ENCODE measurements at regions not wholly inside any gene's neighbourhood (a gene's known extent, or its start where the extent isn't known, plus 50 kb on each side); places are given as distances from the start of the nearest gene placed in this dataset.
A peak's percentile ranks its signal among the peaks of the same experiment; 100 is the strongest.

DNA sequence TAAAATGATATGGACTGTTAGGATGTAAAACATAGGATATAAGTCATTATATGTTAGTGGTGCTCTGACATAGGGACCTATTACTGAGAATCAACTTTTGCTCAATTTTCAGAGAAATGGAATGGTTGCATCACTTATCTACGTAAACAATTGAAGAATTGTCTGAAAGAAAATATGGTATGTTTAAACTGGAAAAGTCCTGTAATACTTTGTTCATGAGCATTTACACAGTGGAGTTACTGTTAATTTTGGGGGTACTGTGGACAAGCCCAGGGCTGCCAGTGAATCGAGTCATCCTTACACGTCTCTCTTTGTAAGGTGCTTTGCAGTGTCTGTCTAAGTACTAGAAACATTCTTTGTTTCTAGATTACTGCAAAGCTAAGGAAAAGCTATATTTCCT, 152.0 kb downstream of the ZNF22 start:
- no peaks in the 10 kb centered on the region for H3K9me3 ChIP-seq (replicated peaks; ENCODE audit: control insufficient read depth, insufficient read depth, low read length)
- no peaks in the 10 kb centered on the region for H3K36me3 ChIP-seq (ENCODE audit: control insufficient read depth in 2 of 2, extremely low read depth in 1 of 2, insufficient read depth in 2 of 2, low read length in 2 of 2)
- POLR2A ChIA-PET, result no interaction called here
- H3K27ac ChIP-seq (ENCODE audit: insufficient read depth, low read depth, low read length), result no peak overlapping the region
- TF ChIP-seq POLR2AphosphoS5 (IDR thresholded peaks at IDR 0.05; ENCODE audit: insufficient read depth, low read depth, low read length) (no peak), JUN (IDR thresholded peaks at IDR 0.05; ENCODE audit: borderline replicate concordance, insufficient read depth, insufficient read length, low read depth) (no peak), GATA2 (IDR thresholded peaks at IDR 0.05; ENCODE audit: insufficient read depth, insufficient read length, low read depth, low read length) (no peak), POLR2A (IDR thresholded peaks at IDR 0.05; ENCODE audit: low read depth, low read length) (no peak)
- TF ChIP-seq, protein P1, sequence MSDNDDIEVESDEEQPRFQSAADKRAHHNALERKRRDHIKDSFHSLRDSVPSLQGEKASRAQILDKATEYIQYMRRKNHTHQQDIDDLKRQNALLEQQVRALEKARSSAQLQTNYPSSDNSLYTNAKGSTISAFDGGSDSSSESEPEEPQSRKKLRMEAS (IDR thresholded peaks at IDR 0.05; ENCODE audit: insufficient read depth, insufficient read length), result no peak
- H3K4me2 ChIP-seq (ENCODE audit: insufficient read depth, low read length), result no peak overlapping the region
- H3K4me3 ChIP-seq (replicated peaks in 1 of 3; ENCODE audit: insufficient read depth in 1 of 3, low read depth in 1 of 3, low read length in 3 of 3), result no peak overlapping the region
- H3K79me2 ChIP-seq (ENCODE audit: control insufficient read depth, insufficient read depth, low read length), result no peaks in the 10 kb centered on the region
- no peaks in the 10 kb centered on the region for H3K9me1 ChIP-seq (replicated peaks; ENCODE audit: control insufficient read depth, extremely low read depth, insufficient read depth, low read length)
- intact Hi-C loops (cut with micrococcal nuclease), result no loop called here
- DNase-seq (ENCODE audit: low read depth, low spot score) (no peak), FAIRE-seq (no peak)
- no peaks in the 10 kb centered on the region for H4K20me1 ChIP-seq (replicated peaks; ENCODE audit: control insufficient read depth, extremely low read depth, insufficient read depth, low read length)
- BruUV-seq (replicated peaks), result no TSS peak
- no peak overlapping the region for H3K9ac ChIP-seq (replicated peaks; ENCODE audit: extremely low read depth, insufficient read depth, low read length)
- H3K4me1 ChIP-seq (ENCODE audit: control insufficient read depth, extremely low read depth, insufficient read depth, low read length), result no peaks in the 10 kb centered on the region
- dilution Hi-C loops (cut with MboI; ENCODE audit: extremely low pct_ligation_motif_present, low sequenced_read_pairs), result no loop called here
- no peaks in the 10 kb centered on the region for H3K27me3 ChIP-seq (ENCODE audit: control insufficient read depth in 2 of 2, insufficient read depth in 2 of 2, low read length in 2 of 2)
- CTCF ChIA-PET, result no interaction called here
- no peak overlapping the region for H2AFZ ChIP-seq (ENCODE audit: low read depth, low read length)

DNA sequence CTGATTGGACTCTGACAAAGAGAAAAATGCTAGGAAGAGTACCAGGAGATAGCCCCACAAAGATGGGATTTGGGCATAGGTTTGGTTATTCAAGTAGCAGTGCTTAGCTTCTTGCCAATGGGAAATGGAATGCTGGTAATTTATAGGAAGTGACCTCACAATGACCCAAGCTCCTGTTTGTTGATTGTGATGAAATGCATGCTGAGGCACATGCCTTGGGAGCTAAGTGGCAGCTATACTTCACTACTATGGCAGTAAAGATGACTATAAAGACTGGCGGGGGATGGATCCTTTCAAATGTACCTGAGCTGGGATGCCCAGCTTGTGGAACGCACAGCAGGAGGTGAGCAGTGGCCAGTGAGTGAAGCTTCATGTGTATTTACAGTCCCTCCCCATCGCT, 153.8 kb downstream of the ZNF22 start:
- dilution Hi-C loops (cut with MboI; ENCODE audit: extremely low pct_ligation_motif_present, low sequenced_read_pairs), result no loop called here
- TF ChIP-seq POLR2A (IDR thresholded peaks at IDR 0.05; ENCODE audit: low read depth, low read length), result no peak
- TF ChIP-seq, protein P1 (IDR thresholded peaks at IDR 0.05; ENCODE audit: insufficient read depth, insufficient read length), result no peak
- no peak for TF ChIP-seq POLR2AphosphoS5 (IDR thresholded peaks at IDR 0.05; ENCODE audit: insufficient read depth, low read depth, low read length)
- no peak for TF ChIP-seq EZH2 (IDR thresholded peaks at IDR 0.05; ENCODE audit: borderline replicate concordance, low read depth, low read length, severe bottlenecking)
- TF ChIP-seq MYC (IDR thresholded peaks at IDR 0.05; ENCODE audit: low read depth, low read length), result no peak
- TF ChIP-seq, protein P2, sequence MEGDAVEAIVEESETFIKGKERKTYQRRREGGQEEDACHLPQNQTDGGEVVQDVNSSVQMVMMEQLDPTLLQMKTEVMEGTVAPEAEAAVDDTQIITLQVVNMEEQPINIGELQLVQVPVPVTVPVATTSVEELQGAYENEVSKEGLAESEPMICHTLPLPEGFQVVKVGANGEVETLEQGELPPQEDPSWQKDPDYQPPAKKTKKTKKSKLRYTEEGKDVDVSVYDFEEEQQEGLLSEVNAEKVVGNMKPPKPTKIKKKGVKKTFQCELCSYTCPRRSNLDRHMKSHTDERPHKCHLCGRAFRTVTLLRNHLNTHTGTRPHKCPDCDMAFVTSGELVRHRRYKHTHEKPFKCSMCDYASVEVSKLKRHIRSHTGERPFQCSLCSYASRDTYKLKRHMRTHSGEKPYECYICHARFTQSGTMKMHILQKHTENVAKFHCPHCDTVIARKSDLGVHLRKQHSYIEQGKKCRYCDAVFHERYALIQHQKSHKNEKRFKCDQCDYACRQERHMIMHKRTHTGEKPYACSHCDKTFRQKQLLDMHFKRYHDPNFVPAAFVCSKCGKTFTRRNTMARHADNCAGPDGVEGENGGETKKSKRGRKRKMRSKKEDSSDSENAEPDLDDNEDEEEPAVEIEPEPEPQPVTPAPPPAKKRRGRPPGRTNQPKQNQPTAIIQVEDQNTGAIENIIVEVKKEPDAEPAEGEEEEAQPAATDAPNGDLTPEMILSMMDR (IDR thresholded peaks at IDR 0.05; ENCODE audit: extremely low read depth in 1 of 2, insufficient read depth in 1 of 2, low read depth in 1 of 2, low read length in 2 of 2), result no peak
- no peak for TF ChIP-seq GATA2 (IDR thresholded peaks at IDR 0.05; ENCODE audit: insufficient read depth, insufficient read length, low read depth, low read length)
- TF ChIP-seq JUN (IDR thresholded peaks at IDR 0.05; ENCODE audit: borderline replicate concordance, insufficient read depth, insufficient read length, low read depth), result no peak
- TF ChIP-seq FOS (IDR thresholded peaks at IDR 0.05; ENCODE audit: borderline replicate concordance, insufficient read depth, low read length), result no peak
- POLR2A ChIA-PET, result no interaction called here
- H4K20me1 ChIP-seq (replicated peaks; ENCODE audit: control insufficient read depth, extremely low read depth, insufficient read depth, low read length), result no peaks in the 10 kb centered on the region
- no TSS peak for BruUV-seq (replicated peaks)
- no peaks in the 10 kb centered on the region for H3K9me1 ChIP-seq (replicated peaks; ENCODE audit: control insufficient read depth, extremely low read depth, insufficient read depth, low read length)
- FAIRE-seq (peak; percentile 12), DNase-seq (ENCODE audit: low read depth, low spot score) (no peak)
- H3K27ac ChIP-seq (ENCODE audit: insufficient read depth, low read depth, low read length), result no peak overlapping the region
- no peak overlapping the region for H3K9ac ChIP-seq (replicated peaks; ENCODE audit: extremely low read depth, insufficient read depth, low read length)
- no peak overlapping the region for H3K4me3 ChIP-seq (replicated peaks in 1 of 3; ENCODE audit: insufficient read depth in 1 of 3, low read depth in 1 of 3, low read length in 3 of 3)
- H3K9me3 ChIP-seq (replicated peaks; ENCODE audit: control insufficient read depth, insufficient read depth, low read length), result no peaks in the 10 kb centered on the region
- H2AFZ ChIP-seq (ENCODE audit: low read depth, low read length), result peak overlapping the region; percentile 31
- H3K4me2 ChIP-seq (ENCODE audit: insufficient read depth, low read length), result no peak overlapping the region
- no peaks in the 10 kb centered on the region for H3K36me3 ChIP-seq (ENCODE audit: control insufficient read depth in 2 of 2, extremely low read depth in 1 of 2, insufficient read depth in 2 of 2, low read length in 2 of 2)
- CTCF ChIA-PET, result no interaction called here
- no peaks in the 10 kb centered on the region for H3K27me3 ChIP-seq (ENCODE audit: control insufficient read depth in 2 of 2, insufficient read depth in 2 of 2, low read length in 2 of 2)
- H3K4me1 ChIP-seq (ENCODE audit: control insufficient read depth, extremely low read depth, insufficient read depth, low read length), result no peaks in the 10 kb centered on the region
- H3K79me2 ChIP-seq (ENCODE audit: control insufficient read depth, insufficient read depth, low read length), result no peaks in the 10 kb centered on the region
- intact Hi-C loops (cut with micrococcal nuclease), result no loop called here
